ENCODE measurements at regions not wholly inside any gene's neighbourhood (a gene's known extent, or its start where the extent isn't known, plus 50 kb on each side); places are given as distances from the start of the nearest gene placed in this dataset.

DNA sequence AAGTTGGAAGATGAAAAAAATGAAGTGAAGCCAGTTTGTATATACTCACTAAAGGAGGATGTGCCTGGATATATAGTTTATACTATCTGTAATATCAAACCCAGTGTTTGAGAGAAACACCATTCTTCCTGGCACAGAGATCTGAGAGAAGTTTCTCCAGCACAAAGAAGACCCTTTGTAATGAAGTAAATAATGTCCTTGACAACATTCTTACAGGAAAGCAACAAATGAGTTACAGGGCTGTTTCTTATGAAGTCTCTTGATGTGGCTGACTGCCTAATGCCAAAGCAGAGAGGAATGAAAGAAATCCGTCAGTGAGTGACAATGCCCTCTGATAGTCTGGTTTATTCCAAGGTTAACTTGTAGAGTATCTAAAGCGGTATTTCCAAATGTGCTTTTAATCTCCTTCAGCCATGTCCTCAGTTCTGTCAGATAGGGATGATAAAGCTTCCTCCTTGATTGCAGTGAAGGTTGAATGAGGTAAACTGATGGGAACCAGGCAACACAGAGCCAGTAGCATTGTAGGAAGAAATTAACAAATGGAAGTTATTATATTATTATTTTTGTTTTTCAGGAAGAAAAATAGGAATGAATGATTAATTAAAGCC lies 123.1 kb upstream of the ZNF608 start:
- no peak for FAIRE-seq
- DNase-seq (ENCODE audit: insufficient read length, low spot score) = no peak

GRCh38 chr5:124870070-124870469 lies 123.6 kb upstream of the ZNF608 start:
- no peak for DNase-seq (ENCODE audit: insufficient read length, low spot score)
- no peak for FAIRE-seq

DNA sequence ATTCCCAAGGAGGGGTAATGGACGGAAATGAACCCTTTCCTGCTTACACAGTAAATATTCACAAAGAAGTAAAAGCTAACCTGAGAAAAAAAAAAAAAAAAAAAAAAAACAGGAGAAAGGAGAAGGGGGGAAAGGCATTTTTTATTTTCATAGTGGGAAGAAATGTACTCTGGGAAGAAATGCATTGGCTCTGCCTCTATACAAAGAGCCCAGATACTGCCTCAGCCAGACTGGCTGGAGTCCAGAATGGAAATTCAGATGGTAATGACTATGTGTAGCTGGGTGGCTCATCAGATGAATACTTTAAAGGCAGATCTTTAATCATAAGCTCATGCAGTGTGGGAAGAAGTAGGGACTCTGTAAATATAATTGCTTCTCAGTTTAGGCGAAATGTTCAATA lies 124.9 kb upstream of the ZNF608 start:
- FAIRE-seq (no peak), DNase-seq (ENCODE audit: insufficient read length, low spot score) (no peak)

DNA sequence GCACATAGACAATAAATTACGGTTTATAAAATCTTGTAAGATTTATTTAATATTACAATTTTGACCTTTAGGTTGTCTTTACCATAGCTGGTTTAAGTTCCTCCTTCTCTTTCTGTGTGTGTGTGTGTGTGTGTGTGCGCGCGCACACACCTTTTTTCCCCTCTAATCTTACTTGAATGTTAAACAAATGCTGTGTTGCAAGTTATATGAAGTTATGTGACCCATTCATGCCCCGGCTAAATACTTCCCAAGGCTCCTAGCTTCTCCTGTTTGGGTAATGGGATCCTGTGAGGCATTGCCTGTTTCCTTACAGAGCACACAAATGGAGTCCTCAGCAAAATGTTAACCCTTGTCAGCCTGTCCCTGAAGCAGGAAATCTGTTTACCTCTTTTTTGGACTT lies 125.6 kb upstream of the ZNF608 start:
- FAIRE-seq = no peak

DNA sequence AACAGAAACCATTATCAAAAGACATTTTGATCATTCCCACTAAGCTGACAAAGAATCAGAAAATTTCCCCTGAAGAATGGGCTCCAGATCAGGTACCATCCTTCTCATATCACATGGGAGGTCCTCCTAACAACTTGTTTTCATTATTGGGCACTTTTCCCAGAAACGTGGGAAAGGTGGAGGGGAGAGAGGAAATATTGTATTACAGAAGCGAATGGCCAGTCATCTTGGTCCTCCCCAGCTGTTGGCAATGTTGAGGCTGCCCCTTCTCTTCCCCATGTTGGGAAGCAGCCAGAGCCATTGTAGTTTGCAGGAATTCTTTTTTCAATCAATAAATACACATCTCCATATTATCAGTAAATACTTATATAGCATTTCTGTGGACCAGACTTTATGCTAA lies 126.2 kb upstream of the ZNF608 start:
- FAIRE-seq (no peak), DNase-seq (ENCODE audit: insufficient read length, low spot score) (no peak)

More for the DNA sequence above, 125.6 kb upstream of the ZNF608 start:
- no peak for DNase-seq (ENCODE audit: insufficient read length, low spot score)

- DNase-seq (ENCODE audit: insufficient read length, low spot score) = no peak
- FAIRE-seq = no peak
Observed at GRCh38 chr5:124873188-124873587, 126.7 kb upstream of the ZNF608 start.

DNA sequence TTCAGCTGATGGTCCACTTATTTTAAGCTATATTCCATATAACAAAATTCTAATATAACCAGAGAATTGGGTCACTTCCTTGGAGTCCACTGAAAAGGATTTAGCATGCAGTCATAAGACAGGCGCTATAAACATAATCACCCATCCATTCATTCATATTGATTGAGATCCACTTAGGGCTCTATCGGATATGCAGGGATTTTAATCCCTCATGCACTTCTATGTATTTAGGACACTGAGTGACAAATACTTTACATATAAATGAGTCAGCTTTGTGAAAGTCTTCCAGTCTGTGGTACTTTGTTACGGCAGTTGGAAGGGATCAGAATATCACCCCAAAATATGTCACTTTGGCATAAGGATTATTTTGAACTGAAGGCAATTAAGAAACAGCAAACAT lies 127.3 kb upstream of the ZNF608 start:
- FAIRE-seq = no peak
- no peak for DNase-seq (ENCODE audit: insufficient read length, low spot score)

DNA sequence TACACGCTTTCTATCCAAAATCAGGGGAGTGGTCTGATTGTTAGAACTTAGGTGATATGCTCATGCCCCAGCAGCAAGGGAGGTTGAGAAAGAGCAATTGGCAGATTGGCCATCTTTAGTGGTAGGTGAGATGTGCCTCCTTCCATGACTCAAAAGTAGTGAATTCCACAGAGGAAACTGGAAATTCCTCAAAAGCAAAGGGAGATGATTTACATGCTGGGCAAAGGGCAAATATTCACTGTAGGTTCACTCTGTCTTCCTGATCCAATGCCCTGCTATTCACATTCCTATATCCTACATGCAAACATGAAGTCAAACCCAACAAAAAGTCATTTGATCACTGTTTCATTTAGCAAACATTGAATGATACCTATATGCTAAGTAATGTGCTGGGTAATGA lies 130.1 kb upstream of the ZNF608 start:
- DNase-seq (ENCODE audit: insufficient read length, low spot score) = no peak
- FAIRE-seq = no peak

DNA sequence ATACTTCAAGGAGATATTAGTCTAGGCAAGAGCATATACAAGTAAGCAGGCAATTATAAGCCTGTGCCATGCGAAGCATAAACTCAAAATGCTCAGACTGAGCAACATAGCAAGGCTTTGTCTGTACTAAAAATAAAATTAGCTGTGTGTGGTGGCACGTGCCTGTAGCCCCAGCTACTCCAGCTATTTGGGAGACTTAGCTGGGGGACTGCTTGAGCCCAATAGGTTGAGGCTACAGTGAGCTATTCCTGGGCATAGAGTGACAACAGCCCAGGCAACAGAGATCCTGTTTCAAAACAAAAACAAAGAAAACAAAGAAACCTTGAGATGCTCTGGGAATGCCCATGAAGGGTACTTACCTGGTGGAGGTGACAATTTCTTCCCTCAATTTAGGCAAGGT lies 130.5 kb upstream of the ZNF608 start:
- DNase-seq (ENCODE audit: insufficient read length, low spot score) = no peak
- no peak for FAIRE-seq

DNA sequence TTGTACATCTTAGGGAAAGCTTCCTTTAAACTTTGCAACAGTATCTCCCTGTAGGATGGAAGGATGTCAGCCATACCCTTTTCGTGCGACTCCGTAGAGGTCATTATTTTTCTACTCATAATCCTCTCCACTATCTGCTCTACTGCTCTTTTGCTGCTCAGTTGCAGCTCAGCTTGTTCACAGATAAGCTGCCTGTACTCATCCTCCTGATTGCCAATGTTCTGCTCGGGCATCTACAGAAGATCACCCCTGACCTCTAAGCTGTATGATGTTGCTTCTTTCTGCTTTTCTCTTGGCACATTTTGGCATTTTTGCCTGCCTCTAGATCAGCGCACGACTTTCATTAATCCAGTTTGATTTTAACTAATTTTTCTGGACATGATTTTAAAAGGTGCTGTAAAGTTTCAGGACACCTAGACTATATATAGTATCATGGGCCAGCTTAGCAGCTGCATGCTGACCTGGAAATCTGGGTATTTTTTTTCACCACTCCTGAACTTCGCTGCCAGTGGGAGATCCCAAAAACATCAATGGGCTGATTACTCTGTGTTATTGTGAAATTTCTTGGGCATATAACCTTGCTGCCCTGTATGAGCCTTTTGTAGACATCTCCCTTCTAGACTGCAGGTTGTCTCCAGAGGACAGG lies 131.2 kb upstream of the ZNF608 start:
- no peak for FAIRE-seq
- no peak for DNase-seq (ENCODE audit: insufficient read length, low spot score)

DNA sequence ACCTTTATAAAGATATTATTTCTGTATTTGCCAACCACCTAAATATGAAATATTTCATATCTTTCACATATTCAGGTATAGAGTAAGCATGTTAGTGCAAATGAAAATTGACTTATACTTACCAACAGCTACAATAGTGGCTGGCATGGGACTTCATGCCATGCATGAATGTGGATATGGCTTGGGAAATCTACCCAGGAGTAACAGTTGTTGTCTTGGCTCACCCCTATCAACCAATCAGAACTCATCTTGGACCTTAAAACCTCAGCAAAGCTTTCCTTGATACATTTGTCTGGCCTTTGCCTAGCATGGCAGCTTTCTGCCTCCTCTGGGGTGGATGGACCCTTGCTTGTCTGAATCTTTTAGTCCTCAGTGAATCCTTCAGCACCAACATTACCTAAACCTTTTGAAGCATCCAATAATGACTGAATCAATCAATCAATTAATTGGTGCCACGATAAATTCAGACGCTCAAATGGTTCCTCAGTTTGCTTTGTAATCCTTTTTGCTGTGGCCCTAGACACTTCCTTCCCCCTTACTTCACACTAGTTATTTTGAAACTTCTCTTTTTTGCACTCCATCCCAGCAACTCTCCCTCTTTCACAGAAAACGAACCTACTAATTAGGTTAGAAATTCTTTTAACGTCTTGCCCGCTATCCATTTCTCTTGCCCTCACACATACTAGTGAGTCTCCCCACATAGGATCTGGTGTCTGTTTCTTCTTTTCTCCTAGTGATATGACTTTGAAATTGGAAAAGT lies 132.3 kb upstream of the ZNF608 start:
- FAIRE-seq (no peak), DNase-seq (ENCODE audit: insufficient read length, low spot score) (no peak)

DNA sequence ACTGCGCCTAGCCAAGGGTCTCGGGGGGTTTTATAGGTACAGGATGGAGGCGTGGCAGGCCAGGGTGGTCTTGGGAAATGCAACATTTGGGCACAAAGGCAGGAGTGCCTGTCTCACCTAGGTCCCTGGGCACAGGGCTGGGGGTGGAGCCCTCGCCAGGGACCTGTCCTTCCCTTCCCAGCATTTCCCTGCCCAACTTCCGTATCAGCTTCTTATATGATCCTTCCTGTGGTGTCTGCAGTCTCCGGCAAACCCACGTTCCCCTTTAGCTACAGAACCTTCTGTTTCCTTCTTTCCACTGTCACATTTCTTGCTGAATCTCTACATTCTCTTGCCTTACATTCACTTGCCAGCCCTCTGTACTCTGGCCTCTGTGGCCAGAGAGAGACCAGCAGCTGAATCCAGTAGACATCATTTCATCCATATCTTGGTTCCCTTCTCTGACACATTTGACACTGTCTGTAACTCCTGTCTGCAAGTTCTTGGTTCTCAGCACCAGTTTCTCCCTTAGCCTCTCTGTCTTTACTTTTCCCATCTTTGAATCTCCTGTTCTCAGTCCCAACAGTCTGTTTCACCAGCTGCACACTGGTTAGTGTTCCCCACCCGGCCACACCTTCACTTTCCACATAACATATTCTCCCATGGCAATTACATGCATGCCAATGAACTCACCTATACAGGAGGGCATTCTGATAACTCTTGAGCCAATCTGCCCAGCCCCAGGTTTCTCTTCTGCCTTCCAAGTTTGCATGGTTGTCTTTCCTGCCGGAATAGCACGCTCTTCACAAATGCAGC lies 134.7 kb upstream of the ZNF608 start:
- DNase-seq (ENCODE audit: insufficient read length, low spot score) (no peak), FAIRE-seq (no peak)

- DNase-seq (ENCODE audit: insufficient read length, low spot score) (no peak), FAIRE-seq (no peak)
Observed at GRCh38 chr5:124883681-124884080, 137.2 kb upstream of the ZNF608 start.

DNA sequence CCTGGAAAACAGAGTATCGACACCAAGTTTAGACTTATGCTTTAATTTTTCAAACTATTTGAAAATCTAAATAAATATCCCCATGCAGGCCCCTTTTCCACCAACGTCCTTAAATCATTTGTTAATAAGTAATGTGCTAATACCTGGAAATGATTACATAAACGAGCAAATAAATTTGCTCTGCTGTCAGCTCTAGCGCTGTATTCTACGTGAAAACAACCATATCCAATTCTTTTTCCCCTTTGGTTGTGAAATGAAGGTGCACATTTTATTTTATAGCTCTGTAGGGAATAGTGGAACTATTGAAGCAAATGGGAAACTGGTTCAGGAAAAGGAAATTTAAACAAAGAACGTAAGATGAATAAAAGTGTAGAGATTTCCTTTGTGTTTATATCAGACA lies 137.7 kb upstream of the ZNF608 start:
- no peak for FAIRE-seq
- DNase-seq (ENCODE audit: insufficient read length, low spot score) = no peak

GRCh38 chr5:124885490-124885889 lies 139.1 kb upstream of the ZNF608 start:
- FAIRE-seq (no peak), DNase-seq (ENCODE audit: insufficient read length, low spot score) (no peak)

DNA sequence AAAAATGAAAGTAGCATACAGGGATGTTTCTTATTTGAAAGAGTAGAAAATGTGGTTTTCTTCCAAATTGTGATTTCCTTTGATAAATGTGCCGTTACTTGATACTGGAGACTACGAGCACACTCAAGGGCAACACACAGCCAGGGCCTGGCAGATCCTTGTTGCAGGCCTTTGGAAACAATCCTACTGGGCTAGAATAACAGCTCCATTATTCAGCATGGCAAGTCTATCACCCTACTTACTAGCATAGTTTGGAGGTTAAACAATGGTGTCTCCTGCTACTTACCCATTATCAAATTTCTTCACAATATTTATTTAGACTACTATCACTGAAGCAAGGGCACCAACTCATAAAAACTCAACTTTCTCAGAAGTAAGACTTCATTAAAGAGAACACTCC lies 140.8 kb upstream of the ZNF608 start:
- DNase-seq (ENCODE audit: insufficient read length, low spot score) (no peak), FAIRE-seq (no peak)

DNA sequence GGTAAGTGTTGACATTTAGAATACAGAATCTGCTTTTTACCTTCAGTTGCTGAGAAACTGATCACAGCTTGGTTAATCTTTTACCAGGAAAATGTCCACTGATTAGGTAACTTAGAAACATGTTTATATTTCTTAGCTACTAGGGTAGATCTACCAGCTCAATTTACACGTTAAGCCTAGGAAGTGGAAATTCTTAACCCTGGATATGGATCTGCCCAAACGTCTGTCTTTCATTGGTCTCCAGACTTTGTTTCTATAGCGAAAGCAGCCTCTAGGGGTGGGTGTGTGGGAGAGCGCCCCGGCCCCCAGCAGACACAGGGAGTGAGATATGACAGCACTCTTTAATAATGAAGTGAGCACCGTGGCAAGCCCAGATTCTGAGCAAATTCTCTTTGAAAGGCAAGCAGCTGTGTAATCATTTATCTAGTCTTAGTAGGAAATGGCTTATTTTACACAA lies 141.6 kb upstream of the ZNF608 start:
- DNase-seq (ENCODE audit: insufficient read length, low spot score) (no peak), FAIRE-seq (no peak)

DNA sequence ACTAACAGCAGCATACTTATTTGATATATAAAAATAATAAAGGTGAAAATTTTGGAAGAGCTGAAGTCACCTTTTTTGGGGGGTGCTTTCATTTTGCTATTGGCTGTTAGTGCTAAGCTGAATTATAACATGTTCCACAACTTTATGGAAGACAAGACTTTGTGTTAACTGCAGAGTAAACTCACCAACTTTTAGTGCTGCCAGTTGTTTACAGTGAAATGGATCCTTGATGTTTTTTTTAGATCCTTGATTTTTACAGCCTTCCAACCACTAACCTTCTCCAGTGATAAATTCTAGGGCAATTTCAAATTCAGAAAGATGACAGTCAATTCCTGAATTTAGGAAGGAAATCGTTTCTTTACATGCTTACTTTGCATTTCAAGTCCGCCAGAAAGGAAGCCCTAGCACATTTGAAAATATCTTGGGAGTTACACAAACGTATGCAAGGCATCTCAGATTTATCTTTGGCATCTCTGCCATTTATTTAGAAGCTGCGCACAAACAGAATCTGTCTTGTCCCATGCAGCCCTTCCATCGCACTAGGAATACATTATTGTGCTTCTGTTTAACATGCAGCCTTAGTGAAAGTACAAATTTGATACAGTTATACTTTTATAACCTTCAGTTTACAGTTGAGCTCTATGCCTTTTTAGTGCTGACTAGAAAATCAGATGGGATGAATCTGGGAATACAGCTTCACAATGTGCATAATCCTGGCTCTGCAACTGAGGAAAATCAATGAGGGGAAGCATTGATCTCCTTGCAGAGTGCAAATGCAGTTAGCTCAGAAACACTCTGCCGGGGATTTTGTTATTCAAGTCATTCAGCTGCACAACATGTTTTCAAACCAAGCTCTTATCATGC lies 142.4 kb upstream of the ZNF608 start:
- DNase-seq (ENCODE audit: insufficient read length, low spot score) = no peak
- FAIRE-seq = no peak

- FAIRE-seq = no peak
- peak; percentile 24 for DNase-seq (ENCODE audit: insufficient read length, low spot score)
Observed at GRCh38 chr5:124889486-124889825, 143.0 kb upstream of the ZNF608 start.

DNA sequence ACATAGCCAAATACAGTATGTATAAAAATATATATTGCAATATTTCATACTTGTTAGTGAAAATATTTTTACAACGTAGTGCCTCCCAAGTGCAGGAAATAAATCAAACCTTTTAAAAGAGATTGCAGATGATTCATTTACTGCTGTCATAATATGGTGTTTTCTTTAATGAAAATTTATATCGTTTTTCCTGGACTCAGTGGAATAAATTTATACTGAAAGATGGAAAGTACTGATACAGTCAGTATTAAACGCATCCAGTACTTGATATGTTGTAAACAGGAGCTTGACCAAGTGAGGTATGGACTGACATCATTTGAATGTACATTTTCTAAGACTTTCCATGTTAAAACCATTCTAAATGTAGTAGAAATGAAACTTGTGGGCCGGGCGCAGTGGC lies 143.4 kb upstream of the ZNF608 start:
- DNase-seq (ENCODE audit: insufficient read length, low spot score) (no peak), FAIRE-seq (no peak)
